WTC11 (cell line): ENCODE measurements at regions not wholly inside any gene's neighbourhood (a gene's known extent, or its start where the extent isn't known, plus 50 kb on each side); places are given as distances from the start of the nearest gene placed in this dataset.
A peak's percentile ranks its signal among the peaks of the same experiment; 100 is the strongest.
"Not testable (repeated sequence)": the region's sequence is repeated elsewhere in the genome, so short reads cannot be mapped to it uniquely, and the experiment has no call there.

ENCODE experiments used
- ATAC-seq: fragments of 200-7000 bp; cut with Tn5 transposase; 2 replicates; pipeline ENCODE4 v1.10.0; 2021; ENCODE audit warnings: mild to moderate bottlenecking, moderate library complexity
- CTCF ChIA-PET: fragments of 300-600 bp; sonication (Branson Sonifier 250); formaldehyde crosslinking; loops from one replicate; lab custom pipeline; 2021; ENCODE audit warnings: antibody characterized with exemption; lab: Charles Lee
- POLR2A ChIA-PET: fragments of 350-600 bp; sonication (Branson Sonifier 250); formaldehyde crosslinking; loops from one replicate; lab custom pipeline; 2021; ENCODE audit warnings: antibody characterized with exemption; lab: Charles Lee
- DNase-seq: peaks from one replicate; pipeline ENCODE4 v3.0.0; 2021; ENCODE audit warnings: low spot score
- H3K27ac Mint-ChIP-seq: 2 replicates; pipeline ENCODE4 v1.8.0; 2021; ENCODE audit warnings: mixed read lengths
- H3K27me3 Mint-ChIP-seq: 2 replicates; pipeline ENCODE4 v1.8.0; 2021; ENCODE audit warnings: low read depth, mild to moderate bottlenecking, moderate library complexity, mixed read lengths
- H3K36me3 Mint-ChIP-seq: 2 replicates; pipeline ENCODE4 v1.8.0; 2021; ENCODE audit warnings: mixed read lengths
- H3K4me1 Mint-ChIP-seq: 2 replicates; pipeline ENCODE4 v1.8.0; 2022; ENCODE audit warnings: mixed read lengths
- H3K4me3 Mint-ChIP-seq: 2 replicates; pipeline ENCODE4 v1.8.0; 2021; ENCODE audit warnings: mild to moderate bottlenecking, moderate library complexity, mixed read lengths
- H3K9me3 Mint-ChIP-seq: 2 replicates; pipeline ENCODE4 v1.8.0; 2021; ENCODE audit warnings: mixed read lengths
- CBFB ChIP-seq: sonication (generic); formaldehyde crosslinking; IDR thresholded peaks from 2 replicates; pipeline ENCODE4 v1.8.1; 2022; ENCODE audit warnings: mild to moderate bottlenecking, low read depth, missing genetic modification reagents
- ESRRA ChIP-seq: sonication (generic); formaldehyde crosslinking; IDR thresholded peaks from 2 replicates; pipeline ENCODE4 v1.8.1; 2022; ENCODE audit warnings: mild to moderate bottlenecking, missing genetic modification reagents, borderline replicate concordance
- FOXK1 ChIP-seq: sonication (generic); formaldehyde crosslinking; IDR thresholded peaks from 2 replicates; pipeline ENCODE4 v1.8.0; 2022; ENCODE audit warnings: mild to moderate bottlenecking, moderate library complexity, missing genetic modification reagents
- NFYB ChIP-seq: sonication (generic); formaldehyde crosslinking; conservative IDR thresholded peaks from 2 replicates; pipeline ENCODE4 v1.8.0; 2022; ENCODE audit warnings: low read depth, missing genetic modification reagents
- OVOL2 ChIP-seq: fragments of 250-450 bp; sonication (Bioruptor Pico); IDR thresholded peaks from 2 replicates; pipeline ENCODE4 v1.9.0; 2021; ENCODE audit warnings: mild to moderate bottlenecking, borderline replicate concordance
- RORB ChIP-seq: fragments of 250-450 bp; sonication (Bioruptor Pico); IDR thresholded peaks from 2 replicates; pipeline ENCODE4 v1.9.0; 2021; ENCODE audit warnings: mild to moderate bottlenecking
- ZNF416 ChIP-seq: fragments of 250-450 bp; sonication (Bioruptor Pico); IDR thresholded peaks from 2 replicates; pipeline ENCODE4 v1.9.0; 2021; ENCODE audit warnings: mild to moderate bottlenecking, inconsistent platforms
- ZNF671 ChIP-seq: fragments of 250-450 bp; sonication (Bioruptor Pico); IDR thresholded peaks from 2 replicates; pipeline ENCODE4 v1.8.0; 2021; ENCODE audit warnings: mild to moderate bottlenecking
- TF ChIP-seq, protein P1 (sequence below): sonication (generic); formaldehyde crosslinking; IDR thresholded peaks from 2 replicates; pipeline ENCODE4 v1.8.0; 2022; ENCODE audit warnings: mild to moderate bottlenecking, missing genetic modification reagents
- TF ChIP-seq, protein P2 (sequence below): fragments of 250-450 bp; sonication (Bioruptor Pico); IDR thresholded peaks from 2 replicates; pipeline ENCODE4 v1.9.0; 2021; ENCODE audit warnings: mild to moderate bottlenecking
- TF ChIP-seq, protein P3 (sequence below): sonication (generic); formaldehyde crosslinking; IDR thresholded peaks from 2 replicates; pipeline ENCODE4 v1.8.0; 2022; ENCODE audit warnings: mild to moderate bottlenecking, missing genetic modification reagents
- TF ChIP-seq, protein P4 (sequence below): sonication (generic); formaldehyde crosslinking; IDR thresholded peaks from 2 replicates; pipeline ENCODE4 v1.8.1; 2023; ENCODE audit warnings: mild to moderate bottlenecking, missing genetic modification reagents, moderate library complexity
- TF ChIP-seq, protein P5 (sequence below): fragments of 250-450 bp; sonication (Bioruptor Pico); IDR thresholded peaks from 2 replicates; pipeline ENCODE4 v1.9.0; 2021; ENCODE audit warnings: mild to moderate bottlenecking, borderline replicate concordance
- TF ChIP-seq, protein P6 (sequence below): sonication (generic); formaldehyde crosslinking; IDR thresholded peaks from 2 replicates; pipeline ENCODE4 v1.8.0; 2022; ENCODE audit warnings: mild to moderate bottlenecking, missing genetic modification reagents

DNA sequence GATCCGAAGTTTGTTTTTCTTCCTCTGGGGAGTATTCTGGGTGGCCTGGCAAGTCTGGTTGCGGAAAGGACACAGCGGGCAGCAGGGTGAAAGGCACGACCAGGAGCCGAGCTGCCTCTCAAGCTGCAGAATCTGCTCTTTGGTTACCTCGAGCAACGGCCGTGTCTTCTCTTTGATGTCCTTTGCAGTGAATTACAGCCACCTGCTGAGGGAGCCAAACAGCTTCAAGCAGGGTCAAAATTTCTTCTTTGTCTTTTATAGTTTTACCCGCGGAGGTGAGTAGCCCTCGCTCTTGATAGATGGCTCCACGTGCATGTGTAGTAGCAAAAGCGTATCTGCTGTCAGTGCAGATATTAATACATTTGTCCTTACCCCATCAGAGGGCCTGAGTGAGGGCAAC is 177.3 kb upstream of the MBL2 start:
- peaks cover 39% of the 10 kb centered on the region for H3K9me3 Mint-ChIP-seq
- peak; percentile 35 for ATAC-seq
- peak overlapping the region; percentile 83; the same call in 1 of the 2 replicates for H3K27ac Mint-ChIP-seq
- H3K4me1 Mint-ChIP-seq = peaks cover 30% of the 10 kb centered on the region
- H3K27me3 Mint-ChIP-seq = peaks cover 2% of the 10 kb centered on the region; the same call in 1 of the 2 replicates
- POLR2A ChIA-PET = no interaction called here
- CTCF ChIA-PET = interaction anchor here (0.6 to 3.8 kb wide), 16 partner anchors 10 to 652 kb away, joined by 3 to 36 read pairs (median 4); no protein-coding TSS in a partner anchor
- H3K4me3 Mint-ChIP-seq = no peak overlapping the region
- TF ChIP-seq, protein P1, sequence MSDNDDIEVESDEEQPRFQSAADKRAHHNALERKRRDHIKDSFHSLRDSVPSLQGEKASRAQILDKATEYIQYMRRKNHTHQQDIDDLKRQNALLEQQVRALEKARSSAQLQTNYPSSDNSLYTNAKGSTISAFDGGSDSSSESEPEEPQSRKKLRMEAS (CRISPR knock-in tag) = no peak; the same call in 1 of the 2 replicates
- TF ChIP-seq, protein P2, sequence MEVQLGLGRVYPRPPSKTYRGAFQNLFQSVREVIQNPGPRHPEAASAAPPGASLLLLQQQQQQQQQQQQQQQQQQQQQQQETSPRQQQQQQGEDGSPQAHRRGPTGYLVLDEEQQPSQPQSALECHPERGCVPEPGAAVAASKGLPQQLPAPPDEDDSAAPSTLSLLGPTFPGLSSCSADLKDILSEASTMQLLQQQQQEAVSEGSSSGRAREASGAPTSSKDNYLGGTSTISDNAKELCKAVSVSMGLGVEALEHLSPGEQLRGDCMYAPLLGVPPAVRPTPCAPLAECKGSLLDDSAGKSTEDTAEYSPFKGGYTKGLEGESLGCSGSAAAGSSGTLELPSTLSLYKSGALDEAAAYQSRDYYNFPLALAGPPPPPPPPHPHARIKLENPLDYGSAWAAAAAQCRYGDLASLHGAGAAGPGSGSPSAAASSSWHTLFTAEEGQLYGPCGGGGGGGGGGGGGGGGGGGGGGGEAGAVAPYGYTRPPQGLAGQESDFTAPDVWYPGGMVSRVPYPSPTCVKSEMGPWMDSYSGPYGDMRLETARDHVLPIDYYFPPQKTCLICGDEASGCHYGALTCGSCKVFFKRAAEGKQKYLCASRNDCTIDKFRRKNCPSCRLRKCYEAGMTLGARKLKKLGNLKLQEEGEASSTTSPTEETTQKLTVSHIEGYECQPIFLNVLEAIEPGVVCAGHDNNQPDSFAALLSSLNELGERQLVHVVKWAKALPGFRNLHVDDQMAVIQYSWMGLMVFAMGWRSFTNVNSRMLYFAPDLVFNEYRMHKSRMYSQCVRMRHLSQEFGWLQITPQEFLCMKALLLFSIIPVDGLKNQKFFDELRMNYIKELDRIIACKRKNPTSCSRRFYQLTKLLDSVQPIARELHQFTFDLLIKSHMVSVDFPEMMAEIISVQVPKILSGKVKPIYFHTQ = 0 out of 2 replicates have a peak, but pooled peaks have one; percentile 17
- DNase-seq = peak; percentile 39
- H3K36me3 Mint-ChIP-seq = peaks cover 51% of the 10 kb centered on the region

DNA sequence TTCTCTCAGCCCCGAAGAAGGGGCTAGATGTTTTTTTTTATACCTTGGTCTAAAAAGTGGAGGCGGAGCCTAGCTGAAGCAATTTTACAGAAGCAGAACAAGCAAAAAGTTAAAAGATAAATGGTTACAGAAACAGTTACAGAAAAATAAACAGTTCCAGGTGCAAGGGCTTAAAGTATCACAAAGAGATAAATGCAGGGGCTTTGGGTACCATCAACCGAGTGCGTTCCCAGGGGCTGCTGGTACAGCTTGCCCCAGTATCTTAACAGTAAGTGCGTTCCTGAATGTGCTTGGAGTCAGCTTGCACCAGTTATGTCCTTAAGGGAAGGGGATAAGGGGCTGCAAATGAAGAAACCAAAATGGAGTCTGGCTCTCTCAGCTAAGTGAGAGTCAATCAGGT is 173.9 kb upstream of the MBL2 start:
- no peak for TF ChIP-seq ZNF416 (CRISPR knock-in tag)
- TF ChIP-seq, protein P3, sequence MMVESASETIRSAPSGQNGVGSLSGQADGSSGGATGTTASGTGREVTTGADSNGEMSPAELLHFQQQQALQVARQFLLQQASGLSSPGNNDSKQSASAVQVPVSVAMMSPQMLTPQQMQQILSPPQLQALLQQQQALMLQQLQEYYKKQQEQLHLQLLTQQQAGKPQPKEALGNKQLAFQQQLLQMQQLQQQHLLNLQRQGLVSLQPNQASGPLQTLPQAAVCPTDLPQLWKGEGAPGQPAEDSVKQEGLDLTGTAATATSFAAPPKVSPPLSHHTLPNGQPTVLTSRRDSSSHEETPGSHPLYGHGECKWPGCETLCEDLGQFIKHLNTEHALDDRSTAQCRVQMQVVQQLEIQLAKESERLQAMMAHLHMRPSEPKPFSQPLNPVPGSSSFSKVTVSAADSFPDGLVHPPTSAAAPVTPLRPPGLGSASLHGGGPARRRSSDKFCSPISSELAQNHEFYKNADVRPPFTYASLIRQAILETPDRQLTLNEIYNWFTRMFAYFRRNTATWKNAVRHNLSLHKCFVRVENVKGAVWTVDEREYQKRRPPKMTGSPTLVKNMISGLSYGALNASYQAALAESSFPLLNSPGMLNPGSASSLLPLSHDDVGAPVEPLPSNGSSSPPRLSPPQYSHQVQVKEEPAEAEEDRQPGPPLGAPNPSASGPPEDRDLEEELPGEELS (CRISPR knock-in tag) = no peak
- TF ChIP-seq, protein P4, sequence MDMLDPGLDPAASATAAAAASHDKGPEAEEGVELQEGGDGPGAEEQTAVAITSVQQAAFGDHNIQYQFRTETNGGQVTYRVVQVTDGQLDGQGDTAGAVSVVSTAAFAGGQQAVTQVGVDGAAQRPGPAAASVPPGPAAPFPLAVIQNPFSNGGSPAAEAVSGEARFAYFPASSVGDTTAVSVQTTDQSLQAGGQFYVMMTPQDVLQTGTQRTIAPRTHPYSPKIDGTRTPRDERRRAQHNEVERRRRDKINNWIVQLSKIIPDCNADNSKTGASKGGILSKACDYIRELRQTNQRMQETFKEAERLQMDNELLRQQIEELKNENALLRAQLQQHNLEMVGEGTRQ = no peak
- POLR2A ChIA-PET = interaction anchor here (0.6 kb wide), 1 partner anchor 10 kb away, joined by 4 read pairs; no protein-coding TSS in a partner anchor
- CTCF ChIA-PET = no interaction called here
- H3K4me3 Mint-ChIP-seq = no peak overlapping the region
- H3K4me1 Mint-ChIP-seq = peaks cover 21% of the 10 kb centered on the region
- H3K36me3 Mint-ChIP-seq = peaks cover 35% of the 10 kb centered on the region
- ATAC-seq (no peak), DNase-seq (no peak)
- peaks cover 29% of the 10 kb centered on the region for H3K9me3 Mint-ChIP-seq
- no peak overlapping the region for H3K27ac Mint-ChIP-seq
- H3K27me3 Mint-ChIP-seq = no peaks in the 10 kb centered on the region

DNA sequence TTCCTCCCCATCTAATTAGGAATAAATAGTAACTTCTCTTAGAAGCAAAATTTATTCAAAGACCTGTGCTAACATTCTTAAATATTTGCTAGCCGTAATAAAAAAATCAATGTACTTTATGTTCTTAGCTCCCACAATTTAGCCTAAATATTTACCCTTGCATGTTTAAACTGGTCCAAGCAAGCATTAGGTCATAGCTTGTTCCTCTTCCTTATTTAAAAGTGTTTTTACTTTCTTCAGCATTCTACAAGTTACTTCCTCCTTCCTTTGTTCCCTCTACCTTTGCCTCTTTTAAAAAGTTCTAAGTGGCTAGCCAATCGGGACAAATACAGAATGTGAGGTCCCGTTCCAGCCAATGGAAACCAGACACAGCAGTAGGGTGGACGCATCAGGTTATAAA is 172.9 kb upstream of the MBL2 start:
- CTCF ChIA-PET, H3K27ac Mint-ChIP-seq, DNase-seq, ATAC-seq, H3K27me3 Mint-ChIP-seq, H3K4me3 Mint-ChIP-seq: not testable (repeated sequence)
- peaks cover 35% of the 10 kb centered on the region for H3K36me3 Mint-ChIP-seq
- POLR2A ChIA-PET = interaction anchor here (0.6 kb wide), 1 partner anchor 243 kb away, joined by 3 read pairs; no protein-coding TSS in a partner anchor
- peaks cover 26% of the 10 kb centered on the region for H3K4me1 Mint-ChIP-seq
- peaks cover 29% of the 10 kb centered on the region for H3K9me3 Mint-ChIP-seq

DNA sequence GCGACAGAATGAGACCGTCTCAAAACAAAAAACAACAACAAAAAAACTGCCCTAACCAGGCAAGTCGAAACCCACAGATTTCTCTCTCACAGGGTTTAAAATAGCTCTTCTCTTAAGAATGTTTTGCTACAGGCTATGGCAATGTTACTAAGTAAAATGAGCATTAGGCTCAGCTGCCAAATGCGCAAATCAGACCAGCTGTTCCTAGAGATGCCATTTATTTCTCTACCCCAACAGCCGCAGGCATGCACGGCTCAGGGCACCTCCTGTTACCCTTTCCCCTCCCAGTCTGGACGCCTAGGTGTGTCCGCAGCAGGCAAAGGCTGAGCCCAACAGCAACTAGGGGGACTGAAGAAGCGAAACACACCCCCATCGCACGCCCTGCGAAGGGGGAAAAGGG is 168.3 kb upstream of the MBL2 start:
- Mint-ChIP-seq H3K36me3 (peaks cover 5% of the 10 kb centered on the region), H3K27ac (no peak overlapping the region), H3K27me3 (no peaks in the 10 kb centered on the region), H3K9me3 (no peaks in the 10 kb centered on the region; the same call in 1 of the 2 replicates), H3K4me1 (peaks cover 11% of the 10 kb centered on the region), H3K4me3 (no peak overlapping the region)
- no peak for DNase-seq
- ChIA-PET POLR2A (no interaction called here), CTCF (no interaction called here)
- ATAC-seq = no peak
- TF ChIP-seq, protein P3 (CRISPR knock-in tag) = no peak
- TF ChIP-seq ESRRA = no peak
- TF ChIP-seq RORB (CRISPR knock-in tag) = no peak
- TF ChIP-seq FOXK1 (CRISPR knock-in tag) = no peak
- TF ChIP-seq, protein P5, sequence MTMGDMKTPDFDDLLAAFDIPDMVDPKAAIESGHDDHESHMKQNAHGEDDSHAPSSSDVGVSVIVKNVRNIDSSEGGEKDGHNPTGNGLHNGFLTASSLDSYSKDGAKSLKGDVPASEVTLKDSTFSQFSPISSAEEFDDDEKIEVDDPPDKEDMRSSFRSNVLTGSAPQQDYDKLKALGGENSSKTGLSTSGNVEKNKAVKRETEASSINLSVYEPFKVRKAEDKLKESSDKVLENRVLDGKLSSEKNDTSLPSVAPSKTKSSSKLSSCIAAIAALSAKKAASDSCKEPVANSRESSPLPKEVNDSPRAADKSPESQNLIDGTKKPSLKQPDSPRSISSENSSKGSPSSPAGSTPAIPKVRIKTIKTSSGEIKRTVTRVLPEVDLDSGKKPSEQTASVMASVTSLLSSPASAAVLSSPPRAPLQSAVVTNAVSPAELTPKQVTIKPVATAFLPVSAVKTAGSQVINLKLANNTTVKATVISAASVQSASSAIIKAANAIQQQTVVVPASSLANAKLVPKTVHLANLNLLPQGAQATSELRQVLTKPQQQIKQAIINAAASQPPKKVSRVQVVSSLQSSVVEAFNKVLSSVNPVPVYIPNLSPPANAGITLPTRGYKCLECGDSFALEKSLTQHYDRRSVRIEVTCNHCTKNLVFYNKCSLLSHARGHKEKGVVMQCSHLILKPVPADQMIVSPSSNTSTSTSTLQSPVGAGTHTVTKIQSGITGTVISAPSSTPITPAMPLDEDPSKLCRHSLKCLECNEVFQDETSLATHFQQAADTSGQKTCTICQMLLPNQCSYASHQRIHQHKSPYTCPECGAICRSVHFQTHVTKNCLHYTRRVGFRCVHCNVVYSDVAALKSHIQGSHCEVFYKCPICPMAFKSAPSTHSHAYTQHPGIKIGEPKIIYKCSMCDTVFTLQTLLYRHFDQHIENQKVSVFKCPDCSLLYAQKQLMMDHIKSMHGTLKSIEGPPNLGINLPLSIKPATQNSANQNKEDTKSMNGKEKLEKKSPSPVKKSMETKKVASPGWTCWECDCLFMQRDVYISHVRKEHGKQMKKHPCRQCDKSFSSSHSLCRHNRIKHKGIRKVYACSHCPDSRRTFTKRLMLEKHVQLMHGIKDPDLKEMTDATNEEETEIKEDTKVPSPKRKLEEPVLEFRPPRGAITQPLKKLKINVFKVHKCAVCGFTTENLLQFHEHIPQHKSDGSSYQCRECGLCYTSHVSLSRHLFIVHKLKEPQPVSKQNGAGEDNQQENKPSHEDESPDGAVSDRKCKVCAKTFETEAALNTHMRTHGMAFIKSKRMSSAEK (CRISPR knock-in tag) = no peak
- TF ChIP-seq OVOL2 (CRISPR knock-in tag) = no peak
- no peak for TF ChIP-seq ZNF671 (CRISPR knock-in tag)
- TF ChIP-seq, protein P6, sequence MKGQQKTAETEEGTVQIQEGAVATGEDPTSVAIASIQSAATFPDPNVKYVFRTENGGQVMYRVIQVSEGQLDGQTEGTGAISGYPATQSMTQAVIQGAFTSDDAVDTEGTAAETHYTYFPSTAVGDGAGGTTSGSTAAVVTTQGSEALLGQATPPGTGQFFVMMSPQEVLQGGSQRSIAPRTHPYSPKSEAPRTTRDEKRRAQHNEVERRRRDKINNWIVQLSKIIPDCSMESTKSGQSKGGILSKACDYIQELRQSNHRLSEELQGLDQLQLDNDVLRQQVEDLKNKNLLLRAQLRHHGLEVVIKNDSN = no peak
- no peak for TF ChIP-seq CBFB (CRISPR knock-in tag)
- no peak for TF ChIP-seq NFYB (CRISPR knock-in tag)
